ENCODE measurements at regions not wholly inside any gene's neighbourhood (a gene's known extent, or its start where the extent isn't known, plus 50 kb on each side); places are given as distances from the start of the nearest gene placed in this dataset.

GRCh38 chr1:4221107-4221506, 321.0 kb upstream of the C1orf174 start:
- Histone ChIP-seq H3K9me3 (no peaks in the 10 kb centered on the region), H3K27me3 (no peaks in the 10 kb centered on the region), H3K4me1 (no peaks in the 10 kb centered on the region), H3K27ac (no peak overlapping the region), H3K36me3 (no peaks in the 10 kb centered on the region), H3K4me3 (no peak overlapping the region)
- ATAC-seq (no peak), DNase-seq (no peak)
- intact Hi-C loops (cut with DNase I): no loop called here
- TF ChIP-seq POLR2A (IDR thresholded peaks at IDR 0.05) (no peak), CTCF (IDR thresholded peaks at IDR 0.05) (no peak)
- 45% methylated on average over 4 of the region's 4 CpGs for WGBS (ENCODE audit: insufficient coverage, low coverage, low lambda C conversion rate, missing lambda C conversion rate)

DNA sequence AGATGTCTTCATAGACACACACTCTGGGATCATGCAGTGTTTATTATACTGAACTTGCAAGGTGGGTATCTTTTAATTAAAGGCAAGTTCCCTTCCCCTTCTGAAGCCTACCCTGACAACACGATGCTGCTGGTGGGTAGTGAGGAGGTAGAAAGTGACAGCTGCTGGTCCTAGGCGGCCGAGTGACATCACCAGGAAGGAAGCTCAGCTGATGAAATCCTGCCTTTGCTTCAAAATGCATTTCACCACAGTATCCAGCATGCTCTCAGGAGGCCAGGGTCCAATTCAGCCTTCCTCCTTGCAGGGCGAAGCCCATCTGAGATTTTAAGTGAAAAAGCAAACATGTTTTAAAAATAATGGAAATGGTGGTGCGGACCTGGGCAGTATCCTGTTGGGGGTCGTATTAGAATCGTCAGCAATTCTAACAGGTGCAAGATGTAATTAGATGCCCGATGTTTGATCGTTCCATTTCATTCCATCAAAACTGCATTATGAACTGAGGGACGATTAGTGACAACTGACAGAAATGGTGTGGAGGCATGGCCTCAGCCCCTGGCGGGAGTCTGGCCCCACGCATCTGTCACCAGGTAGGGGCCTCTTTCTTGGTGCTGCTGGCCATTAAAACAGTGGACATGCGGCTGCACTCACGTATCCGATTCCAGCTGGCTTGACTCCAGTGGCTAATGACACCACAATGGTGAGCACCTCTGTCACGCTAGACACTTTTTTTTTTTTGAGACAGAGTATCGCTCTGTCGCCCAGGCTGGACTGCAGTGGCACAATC, 324.8 kb upstream of the C1orf174 start:
- no peak overlapping the region for H3K4me3 ChIP-seq
- intact Hi-C loops (cut with DNase I): no loop called here
- H3K27me3 ChIP-seq: no peaks in the 10 kb centered on the region
- H3K36me3 ChIP-seq: no peaks in the 10 kb centered on the region
- DNase-seq (no peak), ATAC-seq (no peak)
- WGBS (ENCODE audit: insufficient coverage, low coverage, low lambda C conversion rate, missing lambda C conversion rate): 69% methylated on average over 15 of the region's 18 CpGs
- no peaks in the 10 kb centered on the region for H3K4me1 ChIP-seq
- no peak overlapping the region for H3K27ac ChIP-seq
- no peaks in the 10 kb centered on the region for H3K9me3 ChIP-seq
- TF ChIP-seq CTCF (IDR thresholded peaks at IDR 0.05) (no peak), POLR2A (IDR thresholded peaks at IDR 0.05) (no peak)

- 59% methylated on average over 15 of the region's 15 CpGs for WGBS (ENCODE audit: insufficient coverage, low coverage, low lambda C conversion rate, missing lambda C conversion rate)
Measured at GRCh38 chr1:4227986-4228385, 327.9 kb upstream of the C1orf174 start.

DNA sequence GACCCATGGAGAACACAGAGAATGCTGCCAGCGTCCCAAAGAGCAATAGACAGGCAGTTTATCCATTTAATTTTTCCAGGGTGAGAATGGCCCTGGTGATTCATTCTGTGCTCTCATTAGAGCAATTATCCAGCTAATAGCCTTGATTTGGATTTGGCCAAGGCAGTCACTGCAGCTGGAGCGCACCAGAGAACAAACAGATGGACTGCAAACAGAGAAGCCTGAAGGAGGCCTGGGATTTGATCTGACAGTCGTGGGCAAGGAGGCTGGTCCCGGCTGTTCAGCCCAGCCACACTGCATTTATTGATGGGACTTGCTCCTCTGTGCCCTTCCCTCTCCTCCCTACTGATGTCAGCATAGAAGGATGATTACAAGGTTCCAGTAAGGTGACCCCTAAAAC, 353.9 kb upstream of the C1orf174 start:
- ATAC-seq: no peak
- TF ChIP-seq CTCF (IDR thresholded peaks at IDR 0.05) (no peak), POLR2A (IDR thresholded peaks at IDR 0.05) (no peak)
- WGBS (ENCODE audit: insufficient coverage, low coverage, low lambda C conversion rate, missing lambda C conversion rate): 48% methylated on average over 2 of the region's 4 CpGs
- Histone ChIP-seq H3K4me3 (no peak overlapping the region), H3K36me3 (no peaks in the 10 kb centered on the region), H3K27ac (no peak overlapping the region), H3K4me1 (no peaks in the 10 kb centered on the region), H3K9me3 (no peaks in the 10 kb centered on the region), H3K27me3 (no peaks in the 10 kb centered on the region)
- intact Hi-C loops (cut with DNase I): no loop called here
- DNase-seq: no peak

More at GRCh38 chr1:4227986-4228385, 327.9 kb upstream of the C1orf174 start:
- no peak for TF ChIP-seq CTCF (IDR thresholded peaks at IDR 0.05)
- TF ChIP-seq POLR2A (IDR thresholded peaks at IDR 0.05): no peak
- no peaks in the 10 kb centered on the region for H3K4me1 ChIP-seq
- ATAC-seq (no peak), DNase-seq (no peak)
- H3K9me3 ChIP-seq: no peaks in the 10 kb centered on the region
- H3K36me3 ChIP-seq: no peaks in the 10 kb centered on the region
- H3K4me3 ChIP-seq: no peak overlapping the region
- no peaks in the 10 kb centered on the region for H3K27me3 ChIP-seq
- no peak overlapping the region for H3K27ac ChIP-seq
- intact Hi-C loops (cut with DNase I): no loop called here

Measured in right lobe of liver (tissue), 6 donors.